Head of caudate nucleus (tissue), 42 donors: ENCODE measurements at regions not wholly inside any gene's neighbourhood (a gene's known extent, or its start where the extent isn't known, plus 50 kb on each side); places are given as distances from the start of the nearest gene placed in this dataset.

ENCODE experiments used
- DNase-seq, 42 donors: peaks; one replicate each; pipeline versions ENCODE4 v3.0.0 to v3.0.0-alpha.2; 2020 to 2021; ENCODE audit warnings: mixed read lengths in 7 of 42
- intact Hi-C: fragments of 100-400 bp; cut with DNase I; formaldehyde crosslinking; loops from one replicate; pipeline ENCODE4 v1.15.0; 2022

DNA sequence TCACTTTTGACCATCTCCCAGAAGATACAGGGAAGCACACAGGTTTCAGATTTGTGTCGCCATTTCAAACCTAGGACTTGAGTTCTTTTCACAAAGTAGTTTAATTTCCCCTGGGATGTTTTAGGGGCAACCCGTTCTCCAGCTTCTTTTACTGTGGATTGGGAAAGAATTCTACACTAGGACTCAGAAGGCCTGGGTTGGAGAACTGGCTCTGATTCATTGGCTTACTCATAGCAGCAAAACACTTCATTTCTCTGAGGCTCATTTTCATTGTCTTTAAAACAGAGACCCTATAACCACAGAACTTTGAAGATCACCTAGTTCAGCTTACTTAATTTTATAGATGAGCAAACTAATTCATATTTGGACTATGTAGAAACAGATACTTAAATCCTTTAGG is 175.9 kb upstream of the SALL1 start:
- no peak for DNase-seq

GRCh38 chr16:51326131-51326856 is 175.2 kb upstream of the SALL1 start:
- intact Hi-C loops = loop anchor here (10.0 kb wide), 1 partner anchor 429 kb away; no protein-coding TSS in a partner anchor
- peak in 33 of 42 donors; percentile 9 to 88 (median 52) for DNase-seq

More for the DNA sequence above, 175.9 kb upstream of the SALL1 start:
- intact Hi-C loops = loop anchor here (10.0 kb wide), 1 partner anchor 428 kb away; no protein-coding TSS in a partner anchor

GRCh38 chr16:51321251-51321650 is 170.2 kb upstream of the SALL1 start:
- no peak for DNase-seq
- intact Hi-C loops = loop anchor here (10.0 kb wide), 1 partner anchor 434 kb away; no protein-coding TSS in a partner anchor

DNA sequence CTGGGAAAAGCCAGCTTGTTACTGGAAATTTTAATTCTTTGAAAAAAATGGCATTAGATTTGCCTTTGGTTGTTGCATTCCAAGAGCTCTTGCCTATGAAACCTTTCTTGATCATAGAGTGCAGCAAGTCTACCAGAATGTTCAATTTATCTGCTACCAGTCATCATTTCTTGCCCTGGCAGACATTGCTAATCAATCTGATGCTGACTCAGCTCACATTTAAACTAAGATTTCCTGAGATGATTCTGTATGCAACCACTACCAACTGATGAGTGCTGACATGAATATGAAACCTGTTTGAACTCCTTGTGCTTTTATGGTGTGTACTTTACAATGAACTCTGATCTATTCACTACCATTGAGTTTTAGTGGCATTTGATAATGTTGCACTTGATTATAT is 166.5 kb upstream of the SALL1 start:
- intact Hi-C loops = no loop called here
- no peak for DNase-seq

- intact Hi-C loops = no loop called here
- DNase-seq = no peak
These were observed 162.1 kb upstream of the SALL1 start for GRCh38 chr16:51313198-51313597.

DNA sequence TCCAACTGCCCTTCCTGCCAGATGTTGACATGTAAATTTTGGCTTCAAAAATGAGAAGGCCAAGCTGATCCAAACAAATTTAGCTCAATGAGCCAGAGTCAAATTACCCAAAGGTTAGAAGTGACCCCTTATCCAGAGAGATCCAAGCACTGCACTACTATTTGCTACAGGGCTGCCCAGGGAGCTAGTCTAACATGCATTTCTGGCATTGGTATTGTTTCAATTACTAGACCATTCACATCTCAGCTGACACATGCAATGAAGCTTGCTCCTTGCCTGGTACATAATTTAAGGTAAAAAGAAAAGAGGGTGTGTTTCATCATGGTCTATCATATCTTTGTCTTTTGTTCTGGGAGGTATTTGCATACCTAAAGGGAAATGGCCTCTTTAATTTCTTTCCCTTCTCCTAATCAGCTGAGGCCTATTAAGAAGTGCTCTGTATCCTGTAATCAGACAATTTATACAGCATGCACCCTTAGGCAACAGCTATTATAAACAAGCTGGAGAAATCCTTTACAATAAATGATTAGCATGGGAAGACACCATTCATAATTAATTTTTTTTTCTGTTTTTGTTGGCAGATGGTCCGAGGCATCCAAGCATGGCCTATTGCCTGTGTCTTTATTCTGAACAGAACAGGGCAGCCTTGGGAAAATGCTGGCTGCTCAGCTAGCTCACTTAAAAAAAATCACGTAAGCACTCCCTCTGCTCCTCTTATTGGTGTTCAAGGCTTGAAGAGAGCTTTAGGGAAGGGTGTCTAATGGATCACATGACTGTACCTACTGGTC is 161.5 kb upstream of the SALL1 start:
- intact Hi-C loops = no loop called here
- no peak for DNase-seq

DNA sequence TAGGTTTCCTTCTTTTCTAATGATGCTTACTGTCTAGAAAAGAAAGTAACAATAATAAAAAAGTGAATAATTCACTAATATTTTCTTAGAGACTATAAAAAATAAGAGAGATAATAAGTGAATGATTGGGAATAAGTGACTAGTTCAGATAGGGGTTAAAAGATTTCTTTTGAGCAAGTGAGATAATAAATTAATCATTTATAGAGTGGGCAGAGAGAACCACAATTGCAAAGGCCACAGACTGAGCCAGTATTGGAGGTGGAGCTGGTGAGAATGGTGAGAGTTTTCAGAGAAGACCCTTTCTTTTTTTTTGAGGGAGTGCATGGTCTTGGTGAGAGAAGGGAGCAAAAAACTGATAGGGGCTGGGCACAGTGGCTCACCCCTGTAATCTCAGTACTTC is 159.1 kb upstream of the SALL1 start:
- DNase-seq = no peak
- intact Hi-C loops = no loop called here

DNA sequence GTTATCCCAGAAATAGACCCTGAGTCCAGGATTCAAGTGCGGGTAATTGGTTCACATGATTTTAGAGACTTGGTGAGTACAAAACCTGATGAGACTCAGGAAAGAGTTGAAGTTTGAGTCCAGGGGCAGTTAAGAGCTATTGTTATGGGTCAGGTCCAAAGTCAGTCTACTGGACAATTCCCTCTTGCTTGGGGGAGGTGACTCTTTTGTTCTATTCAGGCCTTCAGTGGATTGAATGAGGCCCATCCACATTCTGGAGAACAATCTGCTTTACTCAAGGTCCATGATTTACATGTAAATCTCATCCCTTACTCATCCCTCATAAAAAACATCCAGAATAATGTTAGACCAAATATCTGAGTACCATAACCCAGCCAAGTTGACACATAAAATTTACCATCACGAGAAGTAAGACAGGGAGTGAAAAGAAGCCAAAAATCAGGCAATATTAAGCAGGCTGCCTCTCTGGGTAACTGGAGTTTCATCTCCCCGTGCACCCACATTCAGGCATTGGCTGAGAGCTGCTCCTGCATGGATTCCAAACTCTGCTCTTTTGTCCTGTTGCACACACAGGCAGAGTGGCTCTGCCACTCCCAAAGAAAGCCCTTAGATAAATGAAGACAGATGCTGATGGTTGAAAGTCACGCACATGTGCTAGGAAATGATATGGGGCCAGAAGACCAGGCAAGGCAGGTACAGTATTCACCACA is 156.0 kb upstream of the SALL1 start:
- intact Hi-C loops = no loop called here
- DNase-seq = no peak

DNA sequence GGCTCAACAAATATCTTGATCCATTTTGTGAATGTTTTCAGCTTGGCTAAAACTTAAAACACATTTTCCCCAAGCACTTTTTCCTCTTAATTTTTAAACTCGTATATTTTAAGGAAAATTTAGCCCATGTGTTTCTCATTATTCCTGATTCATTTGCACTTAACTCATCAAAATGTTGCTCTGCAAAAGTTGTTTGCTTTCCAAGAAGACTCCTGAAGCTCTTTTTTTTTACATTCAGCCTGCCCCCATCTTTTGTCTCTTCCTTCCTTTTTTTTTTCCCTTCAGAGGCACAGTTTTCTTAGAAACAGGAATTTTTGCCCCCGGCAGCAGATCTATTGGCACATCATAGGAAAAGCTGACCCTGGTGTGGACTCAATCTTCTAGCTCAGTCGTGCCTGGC is 155.0 kb upstream of the SALL1 start:
- no peak for DNase-seq
- intact Hi-C loops = no loop called here

- DNase-seq = no peak
- intact Hi-C loops = no loop called here
These were observed 154.3 kb upstream of the SALL1 start for GRCh38 chr16:51305337-51305736.

- intact Hi-C loops = no loop called here
These were observed 151.0 kb upstream of the SALL1 start for GRCh38 chr16:51302042-51302441.

GRCh38 chr16:51298800-51299199 is 147.7 kb upstream of the SALL1 start:
- no peak for DNase-seq
- intact Hi-C loops = no loop called here

More at GRCh38 chr16:51302042-51302441, 151.0 kb upstream of the SALL1 start:
- no peak for DNase-seq

DNA sequence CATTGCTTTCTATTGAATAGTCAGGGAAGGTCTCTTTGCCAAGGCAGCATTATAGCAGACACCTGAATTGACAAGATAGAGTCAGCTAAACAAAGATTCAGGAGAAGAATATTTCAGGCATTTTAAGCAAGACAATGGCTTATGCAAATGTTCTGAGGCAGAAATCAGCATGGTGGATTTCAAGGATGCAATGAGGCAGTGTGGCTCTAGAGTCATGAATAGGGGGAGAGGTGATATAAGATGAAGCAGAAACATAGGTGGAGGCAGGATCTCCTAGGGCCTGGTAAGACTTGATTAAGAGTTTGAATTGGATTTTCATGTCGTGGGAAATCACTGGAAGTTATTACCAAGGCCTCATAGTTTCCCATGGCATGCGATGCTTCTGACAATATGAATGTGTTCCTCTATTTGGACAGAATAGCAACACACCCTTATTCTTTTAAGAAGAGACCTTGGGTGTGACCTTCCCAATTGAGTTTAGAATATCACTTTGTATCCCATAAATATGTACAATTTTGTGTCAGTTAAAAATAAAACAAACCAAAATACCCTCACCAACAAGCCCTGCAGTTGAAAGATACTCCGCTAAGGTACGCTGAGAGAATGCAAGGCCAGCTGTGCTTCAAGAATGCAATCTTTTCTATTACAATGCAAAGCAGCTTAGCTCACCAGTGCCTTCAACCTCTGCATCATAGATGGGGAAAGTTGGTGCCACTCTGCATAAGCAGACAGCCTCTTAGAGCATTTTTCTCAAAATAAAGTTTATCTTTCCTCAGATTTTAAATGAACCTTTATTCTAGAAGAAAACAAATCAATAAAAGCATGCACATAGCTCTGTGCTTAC is 139.6 kb upstream of the SALL1 start:
- peak in 1 of 42 donors; percentile 13 for DNase-seq

GRCh38 chr16:51289336-51289735 is 138.3 kb upstream of the SALL1 start:
- intact Hi-C loops = no loop called here

More for the DNA sequence above, 139.6 kb upstream of the SALL1 start:
- intact Hi-C loops = no loop called here

DNA sequence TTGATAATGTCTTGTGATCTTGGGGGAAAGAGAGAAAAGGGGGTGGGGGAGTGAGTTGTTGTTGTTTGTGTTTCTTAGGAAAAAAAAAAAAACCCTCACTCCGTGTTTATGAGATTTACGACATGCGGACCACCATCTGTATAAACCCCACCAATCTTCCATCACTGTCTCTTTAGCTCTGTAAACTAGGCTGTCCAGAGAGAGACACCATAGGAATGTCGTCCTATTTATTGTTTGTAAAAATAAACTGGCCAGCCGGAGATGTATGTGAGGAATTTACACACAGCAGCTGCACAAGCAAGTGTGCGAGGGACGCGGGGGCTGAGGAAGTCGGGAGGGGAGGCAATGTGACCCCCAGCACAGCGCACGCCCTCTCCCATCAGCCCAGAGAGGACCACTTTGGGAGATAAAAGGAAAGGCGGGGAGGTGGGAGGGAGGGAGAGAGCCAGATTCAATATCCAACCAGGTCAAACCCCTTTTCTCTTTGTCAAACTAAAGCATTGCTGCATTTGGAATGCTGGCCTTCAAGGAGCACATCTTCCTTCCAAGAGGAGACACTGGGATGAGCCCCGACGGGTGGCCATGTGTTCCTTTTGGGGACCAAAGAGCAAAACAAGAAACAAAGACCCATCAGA is 136.2 kb upstream of the SALL1 start:
- intact Hi-C loops = no loop called here

More at GRCh38 chr16:51289336-51289735, 138.3 kb upstream of the SALL1 start:
- no peak for DNase-seq

DNA sequence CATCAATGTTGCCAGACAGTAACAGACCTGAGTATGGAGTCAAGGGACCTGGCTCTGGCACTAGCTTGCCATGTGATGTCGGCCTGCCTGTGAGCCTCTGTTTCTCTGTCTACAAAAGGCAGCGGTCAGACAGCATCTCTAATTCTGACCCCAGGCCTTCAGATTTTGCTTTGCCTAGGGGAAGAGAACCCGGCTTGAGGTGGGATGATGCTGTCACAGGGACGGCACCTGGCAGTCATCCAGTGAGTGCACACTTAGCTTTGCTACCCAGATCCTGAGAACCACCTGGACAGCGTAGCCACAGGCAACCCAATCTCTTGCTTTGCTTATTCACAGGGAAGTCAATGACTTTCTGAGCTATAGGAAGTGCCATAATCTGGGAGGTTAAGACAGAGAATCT is 135.2 kb upstream of the SALL1 start:
- DNase-seq = no peak
- intact Hi-C loops = no loop called here

More for the DNA sequence above, 136.2 kb upstream of the SALL1 start:
- DNase-seq = no peak

GRCh38 chr16:51276336-51276735 is 125.3 kb upstream of the SALL1 start:
- DNase-seq = peak in 28 of 42 donors; percentile 17 to 83 (median 49)
- intact Hi-C loops = no loop called here

DNA sequence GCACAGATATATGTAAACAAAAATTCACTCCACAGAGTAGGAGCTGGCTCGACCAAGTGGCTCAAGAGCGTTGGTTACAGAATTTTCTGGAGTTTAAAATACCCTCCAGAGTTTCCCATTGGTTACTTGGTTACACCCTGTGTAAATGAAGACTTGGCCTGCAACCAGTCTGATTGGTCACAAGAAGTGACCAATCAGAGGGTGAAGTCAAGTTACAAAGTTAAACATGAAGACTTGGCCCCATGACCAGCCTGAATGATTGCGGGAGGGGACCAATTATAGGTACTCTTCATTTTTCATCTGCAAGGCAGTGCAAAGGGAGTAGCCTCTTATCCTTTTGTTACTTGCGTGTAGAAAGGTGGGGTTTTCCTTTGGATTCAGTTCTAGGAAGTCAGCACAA is 121.3 kb upstream of the SALL1 start:
- intact Hi-C loops = no loop called here
- no peak for DNase-seq
